HG02763 (cell line): ENCODE measurements at regions not wholly inside any gene's neighbourhood (a gene's known extent, or its start where the extent isn't known, plus 50 kb on each side); places are given as distances from the start of the nearest gene placed in this dataset.

Experiments used
- ATAC-seq: cut with Tn5 transposase; IDR thresholded peaks from one replicate; pipeline ENCODE4 v1.9.1; 2021; ENCODE audit warnings: mild to moderate bottlenecking, moderate library complexity; ENCODE audit not compliant: unreplicated experiment

- no peak for ATAC-seq
Measured at GRCh38 chr2:15718944-15719323, 127.3 kb downstream of the DDX1 start.

GRCh38 chr2:15719566-15720313, 128.1 kb downstream of the DDX1 start:
- ATAC-seq = no peak

DNA sequence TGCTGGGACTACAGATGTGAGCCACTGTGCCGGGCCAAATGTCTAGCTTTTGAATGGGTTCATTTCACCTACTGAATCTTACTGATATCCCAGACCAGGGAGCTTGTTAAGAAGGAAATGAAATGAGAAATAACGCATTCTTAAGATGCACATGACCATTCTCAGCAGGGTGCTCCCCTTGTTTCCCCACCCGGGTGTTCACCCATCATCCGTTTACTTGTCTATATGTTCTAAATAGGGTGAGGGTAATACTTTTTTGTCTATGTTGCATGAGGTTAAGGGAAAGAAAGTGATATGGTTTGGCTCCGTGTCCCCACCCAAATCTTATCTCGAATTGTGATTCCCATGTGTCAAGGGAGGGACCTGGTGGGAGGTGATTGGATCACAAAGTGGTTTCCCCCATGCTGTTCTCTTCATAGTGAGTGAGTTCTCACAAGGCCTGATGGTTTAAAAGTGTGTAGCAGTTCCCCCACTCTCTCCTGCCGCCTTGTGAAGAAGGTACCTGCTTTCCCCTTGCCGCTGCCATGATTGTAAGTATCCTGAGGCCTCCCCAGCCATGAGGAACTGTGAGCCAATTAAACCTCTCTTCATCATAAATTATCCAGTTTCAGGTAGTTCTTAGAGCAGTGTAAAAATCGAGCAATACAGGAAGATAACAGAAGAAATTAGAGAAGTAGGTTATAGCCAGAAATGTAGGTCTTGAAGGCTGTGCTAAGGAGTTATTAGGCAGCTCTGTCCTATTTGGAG, 129.1 kb downstream of the DDX1 start:
- ATAC-seq = no peak

GRCh38 chr2:15721411-15722067, 129.9 kb downstream of the DDX1 start:
- no peak for ATAC-seq

DNA sequence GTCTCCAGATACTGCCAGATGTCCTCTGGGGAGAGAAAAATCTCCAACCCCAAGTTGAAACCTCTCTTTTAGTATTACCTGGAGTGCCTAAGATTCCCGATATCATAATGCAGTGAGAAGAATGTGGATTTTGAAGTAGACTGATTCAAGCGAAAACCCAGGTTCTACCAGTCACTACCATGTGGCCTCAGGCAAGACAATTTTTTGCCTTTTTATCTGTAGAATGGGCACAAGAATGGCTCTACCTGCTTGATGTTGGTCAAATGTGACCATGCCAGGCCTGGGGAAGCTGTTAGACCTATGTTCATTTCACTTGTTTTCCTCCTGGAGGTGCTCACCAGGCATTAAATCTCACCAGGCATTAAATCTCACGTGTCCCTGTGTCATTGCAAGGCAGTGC, 131.3 kb downstream of the DDX1 start:
- no peak for ATAC-seq

DNA sequence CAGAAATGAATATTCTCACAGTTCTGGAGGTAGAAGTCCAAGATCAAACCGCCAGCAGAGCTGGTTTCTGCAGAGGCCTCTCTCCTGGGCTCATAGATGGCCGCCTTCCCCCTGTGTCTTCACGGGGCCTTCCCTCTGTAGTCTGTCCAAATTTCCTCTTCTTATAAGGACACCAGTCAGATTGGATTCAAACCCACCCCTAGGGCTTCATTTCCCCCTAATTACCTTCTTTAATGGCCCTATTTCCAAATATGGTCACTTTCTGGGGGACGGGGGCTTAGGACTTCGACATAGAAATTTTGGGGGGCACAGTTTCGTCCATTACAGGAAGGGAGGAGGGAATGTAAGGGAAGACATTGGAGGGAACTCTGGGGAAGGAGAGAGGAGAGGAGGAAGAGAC, 132.6 kb downstream of the DDX1 start:
- ATAC-seq = no peak

DNA sequence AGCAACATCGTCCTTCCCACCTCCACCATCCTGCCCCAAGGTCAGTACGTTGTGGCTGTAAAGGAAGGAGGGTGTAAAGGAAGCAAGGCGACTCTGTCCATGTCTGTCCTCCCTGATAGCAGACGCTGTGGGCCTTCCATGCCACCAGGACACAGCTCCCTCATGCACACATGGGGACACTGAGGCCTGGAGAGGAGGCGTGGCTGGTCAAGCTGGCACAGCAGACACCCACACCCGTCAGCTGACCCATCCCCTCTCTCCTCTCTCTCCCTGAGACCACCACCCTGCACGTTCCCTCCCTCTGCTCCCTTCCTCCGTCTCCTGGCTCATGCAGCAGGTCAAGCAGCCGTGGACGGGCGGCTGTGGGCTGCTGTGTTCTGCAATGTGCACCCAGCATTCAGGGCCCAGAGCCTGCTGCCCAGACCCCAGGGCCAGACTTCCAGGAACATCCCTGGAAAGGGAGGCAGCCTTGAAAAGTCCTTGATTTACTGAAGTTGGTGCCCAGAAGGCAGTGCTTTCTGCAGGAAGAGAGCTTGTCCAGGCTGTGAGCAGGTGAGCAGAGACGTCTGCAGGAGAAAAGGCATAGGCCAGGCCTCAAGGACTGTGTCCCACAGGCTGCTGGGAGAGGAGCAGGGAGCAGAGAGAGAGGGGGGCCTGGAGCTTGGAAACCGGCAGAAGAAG, 133.6 kb downstream of the DDX1 start:
- no peak for ATAC-seq

DNA sequence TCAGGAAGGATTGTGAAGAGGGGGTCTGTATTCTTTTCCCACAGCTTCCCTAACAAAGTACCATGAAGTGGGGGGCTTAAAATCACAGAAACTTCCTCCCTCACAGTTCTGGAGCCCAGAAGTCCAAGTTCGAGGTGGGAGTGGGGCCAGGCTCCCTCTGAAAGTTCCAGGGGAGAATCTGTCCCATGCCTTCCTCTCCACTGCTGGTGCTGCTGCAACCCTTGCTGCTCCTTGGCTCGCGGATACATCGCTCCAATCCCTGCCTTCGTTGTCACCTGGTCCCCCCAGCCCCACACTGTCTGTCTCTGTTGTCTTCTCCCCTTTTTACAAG, 134.1 kb downstream of the DDX1 start:
- ATAC-seq = no peak

DNA sequence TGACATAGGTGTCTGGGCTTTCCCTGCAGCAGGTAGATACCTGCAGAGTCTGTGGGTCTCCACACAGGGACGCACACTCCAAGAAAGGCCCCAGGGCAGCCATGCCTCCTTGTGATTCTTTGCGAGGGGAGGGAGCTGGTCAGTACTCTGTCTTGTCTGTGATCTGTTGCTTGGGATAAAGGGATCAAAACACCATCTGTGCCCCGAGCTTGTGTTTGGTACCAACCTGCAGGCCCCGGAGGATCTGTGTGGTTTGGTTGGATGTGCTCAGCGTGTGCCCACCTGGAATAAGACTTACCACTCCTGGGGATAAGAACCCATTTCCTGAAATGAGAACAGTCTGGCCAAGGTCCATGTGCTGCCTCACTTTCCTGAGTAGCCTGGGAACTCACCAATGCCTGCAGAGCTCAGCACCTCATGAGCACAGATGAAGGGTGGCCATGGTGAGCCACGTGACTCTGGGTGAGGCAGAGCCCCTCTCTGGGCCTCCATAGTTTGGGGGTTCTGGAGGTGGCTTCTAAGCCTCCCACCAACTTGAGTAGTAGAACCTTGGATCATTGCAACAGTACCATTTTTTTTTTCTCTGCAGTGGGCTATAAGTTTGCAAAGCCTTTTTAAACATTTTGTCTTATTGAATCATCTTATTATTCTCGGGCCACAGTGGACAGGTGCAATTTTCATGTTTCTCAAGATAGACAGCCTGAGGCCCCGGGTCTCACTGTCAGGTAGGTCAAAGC, 134.8 kb downstream of the DDX1 start:
- no peak for ATAC-seq

GRCh38 chr2:15727396-15728244, 136.0 kb downstream of the DDX1 start:
- ATAC-seq = no peak

DNA sequence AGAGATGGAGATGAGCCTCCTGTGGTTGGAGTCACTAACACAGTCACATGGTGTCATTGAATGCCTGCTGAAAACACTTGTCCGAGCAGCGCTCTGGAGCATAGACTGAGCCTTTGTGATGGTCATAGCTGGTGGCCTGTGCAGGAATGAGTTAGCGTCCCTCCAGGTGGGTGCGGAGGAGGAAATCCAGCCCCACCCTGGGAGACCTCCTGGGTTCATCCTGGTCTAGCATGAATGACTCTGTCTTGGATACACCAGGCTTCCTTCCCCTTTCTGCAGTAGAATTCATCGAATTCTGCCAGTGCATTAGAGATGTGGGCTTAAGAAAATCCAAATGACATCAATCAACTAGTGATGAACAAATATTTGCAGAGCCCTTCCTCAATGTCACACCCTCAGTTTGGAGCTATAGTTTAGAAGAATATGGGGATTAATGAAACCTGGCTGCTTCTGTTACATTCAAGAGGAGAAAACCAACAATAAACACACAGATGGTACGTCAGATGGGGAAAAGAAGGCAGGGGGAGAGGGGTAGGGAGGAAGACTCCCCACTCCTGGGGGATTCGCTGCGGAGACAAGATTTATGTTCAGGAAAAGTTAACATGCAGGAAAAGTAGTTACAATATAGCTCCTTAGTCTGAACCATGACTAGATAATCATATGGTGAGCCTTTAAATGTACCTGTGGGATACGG, 136.7 kb downstream of the DDX1 start:
- ATAC-seq = no peak

GRCh38 chr2:15729001-15729400, 137.3 kb downstream of the DDX1 start:
- ATAC-seq = no peak

DNA sequence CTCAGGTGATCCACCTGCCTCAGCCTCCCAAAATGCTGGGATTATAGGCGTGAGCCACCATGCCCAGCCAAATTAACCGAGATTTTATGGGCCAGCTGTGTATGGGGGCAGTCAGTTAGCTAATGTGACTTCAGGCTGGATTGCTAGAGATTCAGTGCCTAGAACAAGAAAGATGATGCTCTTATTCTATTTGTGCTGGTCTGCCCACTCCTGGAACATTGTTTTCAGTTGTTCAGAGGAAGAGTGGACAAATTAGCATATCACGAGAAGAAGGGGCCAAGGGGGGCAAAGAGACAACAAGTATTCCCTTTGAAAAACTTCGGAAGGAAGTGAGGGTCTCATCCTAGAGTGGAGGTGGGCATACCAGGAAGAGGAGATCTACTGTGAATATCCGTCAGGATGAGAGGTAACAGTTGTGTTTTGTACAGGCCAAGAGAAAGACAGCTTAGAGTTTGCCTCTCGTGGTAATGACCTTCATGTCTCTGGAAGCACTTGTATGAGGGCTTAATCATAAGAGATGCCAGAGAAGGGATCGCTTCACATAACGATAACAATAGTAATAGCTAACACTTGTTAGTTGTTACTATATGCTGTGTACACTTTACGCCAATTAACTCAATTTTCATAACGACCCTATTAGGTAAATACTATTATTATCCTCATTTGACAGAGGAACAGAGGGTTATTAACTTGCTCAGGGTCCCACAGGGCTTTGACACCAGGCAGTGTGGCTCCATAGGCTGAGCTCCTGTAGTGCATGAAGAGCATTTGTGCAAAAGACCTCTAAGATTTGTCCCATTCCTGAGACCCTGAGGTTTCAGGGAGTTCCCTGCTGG, 138.3 kb downstream of the DDX1 start:
- ATAC-seq = no peak

DNA sequence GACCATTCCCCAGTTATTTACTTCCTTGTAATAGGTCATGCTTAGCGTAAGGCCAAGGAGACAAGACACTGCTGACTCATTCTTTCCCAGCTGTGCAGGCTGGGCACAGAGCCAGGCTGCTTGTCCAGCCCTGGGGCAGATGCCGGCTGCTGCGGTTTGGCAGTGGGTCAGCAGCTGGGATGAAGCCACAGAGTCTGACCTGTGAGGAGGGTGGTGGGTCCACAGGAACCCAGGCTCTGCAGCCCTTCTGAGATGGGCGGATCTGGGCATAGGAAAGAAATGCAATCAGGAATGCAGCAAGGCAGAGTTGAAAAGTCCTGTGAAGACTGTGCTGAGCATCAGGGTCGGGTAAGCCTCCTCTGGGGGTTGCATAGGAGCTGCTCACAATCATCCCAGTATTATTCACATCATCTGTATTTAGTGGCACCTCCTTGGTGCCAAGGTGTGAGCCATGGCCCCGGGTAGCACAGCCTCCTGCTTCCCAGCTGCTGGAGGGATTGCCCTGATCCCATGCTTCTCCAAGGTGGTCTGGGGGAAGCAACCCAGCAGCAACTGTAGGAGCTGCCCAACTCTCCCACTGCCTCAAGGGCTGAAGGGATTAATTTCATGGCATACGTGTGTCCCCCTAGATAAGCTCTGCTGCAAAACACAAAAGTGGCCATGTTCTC, 139.0 kb downstream of the DDX1 start:
- ATAC-seq = peak; percentile 40

- ATAC-seq = no peak
Measured at GRCh38 chr2:15731213-15731888, 139.7 kb downstream of the DDX1 start.

- no peak for ATAC-seq
Measured at GRCh38 chr2:15731889-15732271, 140.2 kb downstream of the DDX1 start.

- peak; percentile 98 for ATAC-seq
Measured at GRCh38 chr2:15732341-15733077, 140.8 kb downstream of the DDX1 start.
